ENCODE measurements at regions not wholly inside any gene's neighbourhood (a gene's known extent, or its start where the extent isn't known, plus 50 kb on each side); places are given as distances from the start of the nearest gene placed in this dataset.

GRCh38 chr5:29024052-29024451, 1985.7 kb upstream of the CDH9 start:
- Mint-ChIP-seq H3K36me3 (ENCODE audit: low read depth) (no peaks in the 10 kb centered on the region), H3K4me1 (ENCODE audit: low read depth) (no peaks in the 10 kb centered on the region), H3K27ac (no peak overlapping the region), H3K27me3 (no peaks in the 10 kb centered on the region), H3K9me3 (peaks cover 8% of the 10 kb centered on the region), H3K4me3 (no peak overlapping the region)
- POLR2A ChIA-PET: no interaction called here
- no peak for ATAC-seq
- no peak for DNase-seq
- TF ChIP-seq, protein P1, sequence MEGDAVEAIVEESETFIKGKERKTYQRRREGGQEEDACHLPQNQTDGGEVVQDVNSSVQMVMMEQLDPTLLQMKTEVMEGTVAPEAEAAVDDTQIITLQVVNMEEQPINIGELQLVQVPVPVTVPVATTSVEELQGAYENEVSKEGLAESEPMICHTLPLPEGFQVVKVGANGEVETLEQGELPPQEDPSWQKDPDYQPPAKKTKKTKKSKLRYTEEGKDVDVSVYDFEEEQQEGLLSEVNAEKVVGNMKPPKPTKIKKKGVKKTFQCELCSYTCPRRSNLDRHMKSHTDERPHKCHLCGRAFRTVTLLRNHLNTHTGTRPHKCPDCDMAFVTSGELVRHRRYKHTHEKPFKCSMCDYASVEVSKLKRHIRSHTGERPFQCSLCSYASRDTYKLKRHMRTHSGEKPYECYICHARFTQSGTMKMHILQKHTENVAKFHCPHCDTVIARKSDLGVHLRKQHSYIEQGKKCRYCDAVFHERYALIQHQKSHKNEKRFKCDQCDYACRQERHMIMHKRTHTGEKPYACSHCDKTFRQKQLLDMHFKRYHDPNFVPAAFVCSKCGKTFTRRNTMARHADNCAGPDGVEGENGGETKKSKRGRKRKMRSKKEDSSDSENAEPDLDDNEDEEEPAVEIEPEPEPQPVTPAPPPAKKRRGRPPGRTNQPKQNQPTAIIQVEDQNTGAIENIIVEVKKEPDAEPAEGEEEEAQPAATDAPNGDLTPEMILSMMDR (IDR thresholded peaks at IDR 0.05): no peak
- CTCF ChIA-PET: no interaction called here
- intact Hi-C loops (cut with micrococcal nuclease): no loop called here

DNA sequence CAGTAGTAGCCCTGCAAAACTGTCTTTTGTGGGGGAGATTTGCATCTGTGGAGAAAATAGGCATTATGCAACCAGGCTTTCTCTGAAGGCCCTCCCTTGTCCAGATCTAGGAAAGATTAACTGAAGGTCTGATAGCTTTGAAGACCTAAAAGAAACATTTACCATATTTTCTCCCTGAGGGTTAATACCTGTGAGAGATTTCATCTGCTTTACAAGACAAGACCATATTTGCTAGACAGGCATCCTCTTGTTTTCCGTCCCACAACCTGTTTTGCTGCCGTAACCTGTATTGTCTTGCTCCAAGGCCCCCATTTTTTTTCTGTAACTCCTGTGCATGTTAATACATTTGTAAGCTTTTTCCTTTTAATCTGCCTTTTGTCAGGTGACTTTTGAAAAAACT, 1985.2 kb upstream of the CDH9 start:
- no peak for DNase-seq
- Mint-ChIP-seq H3K4me3 (no peak overlapping the region), H3K27me3 (no peaks in the 10 kb centered on the region), H3K27ac (no peak overlapping the region), H3K9me3 (peaks cover 8% of the 10 kb centered on the region), H3K4me1 (ENCODE audit: low read depth) (no peaks in the 10 kb centered on the region), H3K36me3 (ENCODE audit: low read depth) (no peaks in the 10 kb centered on the region)
- intact Hi-C loops (cut with micrococcal nuclease): no loop called here
- POLR2A ChIA-PET: no interaction called here
- no peak for ATAC-seq
- TF ChIP-seq, protein P1 (IDR thresholded peaks at IDR 0.05): no peak
- CTCF ChIA-PET: no interaction called here

DNA sequence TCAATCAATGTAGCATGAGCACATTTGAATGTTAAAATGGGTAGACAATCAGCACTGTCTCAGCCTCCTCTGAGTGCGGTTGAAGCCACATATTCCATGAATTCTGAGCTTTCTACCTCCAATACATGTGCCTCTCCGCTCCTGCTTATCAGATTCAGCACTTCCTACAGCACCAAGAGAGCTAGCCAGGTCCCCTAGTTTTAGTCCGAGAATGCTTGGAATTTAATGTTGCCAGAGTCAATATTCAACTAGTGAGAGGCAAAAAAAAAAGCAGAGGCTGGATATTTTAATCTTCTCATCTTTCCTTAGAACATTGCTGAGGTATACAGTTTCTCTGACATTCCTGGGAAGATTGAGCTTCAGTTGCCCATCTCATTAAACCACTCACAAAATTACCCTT, 1979.1 kb upstream of the CDH9 start:
- intact Hi-C loops (cut with micrococcal nuclease): no loop called here
- POLR2A ChIA-PET: no interaction called here
- H3K27ac Mint-ChIP-seq: no peak overlapping the region
- CTCF ChIA-PET: no interaction called here
- no peaks in the 10 kb centered on the region for H3K36me3 Mint-ChIP-seq (ENCODE audit: low read depth)
- no peak for DNase-seq
- peaks cover 6% of the 10 kb centered on the region for H3K9me3 Mint-ChIP-seq
- ATAC-seq: no peak
- H3K27me3 Mint-ChIP-seq: no peaks in the 10 kb centered on the region
- no peak overlapping the region for H3K4me3 Mint-ChIP-seq
- H3K4me1 Mint-ChIP-seq (ENCODE audit: low read depth): no peaks in the 10 kb centered on the region
- TF ChIP-seq, protein P1 (IDR thresholded peaks at IDR 0.05): no peak

DNA sequence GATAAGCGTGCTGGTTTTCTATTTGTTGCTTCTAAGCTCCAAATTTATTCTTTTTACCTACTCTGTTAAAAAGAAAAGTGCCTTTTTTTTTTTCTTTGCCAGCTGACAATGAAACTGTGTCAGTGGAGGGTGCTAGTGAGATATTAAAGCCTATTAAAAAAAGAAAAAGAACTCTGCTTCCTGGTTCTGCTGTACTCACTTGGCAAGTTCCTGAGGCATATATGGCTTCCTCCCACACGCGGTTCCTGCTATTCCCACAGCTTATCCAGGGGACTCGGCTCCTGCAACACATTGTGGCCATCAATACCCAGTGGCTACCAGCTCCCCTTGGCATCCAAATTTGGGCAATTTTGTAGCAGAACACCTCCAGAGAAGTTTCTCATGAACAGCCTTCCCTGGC, 1977.7 kb upstream of the CDH9 start:
- POLR2A ChIA-PET: no interaction called here
- intact Hi-C loops (cut with micrococcal nuclease): no loop called here
- CTCF ChIA-PET: no interaction called here
- Mint-ChIP-seq H3K27ac (no peak overlapping the region), H3K9me3 (peaks cover 6% of the 10 kb centered on the region), H3K27me3 (no peaks in the 10 kb centered on the region), H3K4me1 (ENCODE audit: low read depth) (no peaks in the 10 kb centered on the region), H3K4me3 (no peak overlapping the region), H3K36me3 (ENCODE audit: low read depth) (no peaks in the 10 kb centered on the region)
- DNase-seq (no peak), ATAC-seq (no peak)
- TF ChIP-seq, protein P1 (IDR thresholded peaks at IDR 0.05): no peak

DNA sequence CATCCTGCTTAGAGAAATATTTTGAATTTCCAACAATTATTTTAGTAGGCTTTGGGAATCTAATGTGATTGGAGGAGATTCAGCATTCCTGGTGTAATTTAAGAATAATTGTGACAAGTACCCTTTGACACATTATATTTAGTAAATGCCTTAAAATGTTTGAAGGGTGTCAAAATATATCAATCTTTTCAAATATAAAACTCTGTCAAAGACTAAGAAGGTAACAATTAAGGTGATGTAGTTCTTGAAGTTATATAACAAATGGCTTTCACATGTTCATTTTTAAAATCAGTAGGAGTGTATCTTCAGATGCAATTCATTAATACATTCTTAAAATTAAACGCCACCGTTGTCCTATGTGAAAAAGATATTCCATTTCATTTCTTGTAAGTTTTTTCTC, 1977.1 kb upstream of the CDH9 start:
- Mint-ChIP-seq H3K9me3 (peaks cover 6% of the 10 kb centered on the region), H3K4me1 (ENCODE audit: low read depth) (no peaks in the 10 kb centered on the region), H3K27me3 (no peaks in the 10 kb centered on the region), H3K36me3 (ENCODE audit: low read depth) (no peaks in the 10 kb centered on the region), H3K4me3 (no peak overlapping the region), H3K27ac (no peak overlapping the region)
- CTCF ChIA-PET: no interaction called here
- intact Hi-C loops (cut with micrococcal nuclease): no loop called here
- TF ChIP-seq, protein P1 (IDR thresholded peaks at IDR 0.05): no peak
- DNase-seq: no peak
- POLR2A ChIA-PET: no interaction called here
- ATAC-seq: no peak
